Erythroblast (primary cell): ENCODE measurements at regions not wholly inside any gene's neighbourhood (a gene's known extent, or its start where the extent isn't known, plus 50 kb on each side); places are given as distances from the start of the nearest gene placed in this dataset.

Experiments
- GATA1 ChIP-seq: IDR thresholded peaks from 2 replicates; pipeline ENCODE4 v1.6.1; 2011; ENCODE audit warnings: low read depth, mild to moderate bottlenecking, control low read depth, low read length, moderate library complexity
- POLR2A ChIP-seq: IDR thresholded peaks from 2 replicates; pipeline ENCODE4 v1.6.1; 2011; ENCODE audit warnings: mild to moderate bottlenecking, low read length

DNA sequence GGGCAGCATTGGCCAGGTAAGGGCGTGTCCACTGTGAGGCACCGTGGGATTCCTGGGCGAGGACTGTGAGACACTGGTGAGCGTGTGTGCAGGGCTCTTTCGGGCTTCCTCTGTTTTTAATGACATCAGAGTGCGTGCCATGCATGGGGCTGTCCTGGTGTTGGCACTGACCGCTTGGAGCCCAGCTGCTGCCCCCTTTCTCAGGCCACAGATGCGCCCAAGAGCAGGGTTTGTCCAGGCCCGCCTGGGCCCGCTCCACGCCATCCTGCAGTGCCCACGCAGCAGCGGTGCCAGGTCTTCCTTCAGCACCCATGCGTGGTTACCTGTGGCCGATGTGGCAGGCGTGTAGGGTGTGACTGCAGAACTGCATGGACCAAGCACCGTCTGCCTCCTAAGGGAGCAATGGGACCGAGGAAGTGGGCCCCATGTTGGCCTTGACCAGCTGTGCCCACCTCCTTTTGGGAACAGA is 72.3 kb upstream of the SEPTIN5 start:
- no peak for TF ChIP-seq POLR2A
- TF ChIP-seq GATA1: no peak
